Gastroesophageal sphincter (tissue), 4 donors: ENCODE measurements at regions not wholly inside any gene's neighbourhood (a gene's known extent, or its start where the extent isn't known, plus 50 kb on each side); places are given as distances from the start of the nearest gene placed in this dataset.

Experiments
- ATAC-seq: fragments of 150-250 bp; one replicate; pipeline ENCODE4 v1.9.1; 2016; ENCODE audit warnings: mild to moderate bottlenecking, moderate library complexity
- H3K27ac ChIP-seq, 4 donors: fragments of 200-600 bp; sonication (generic) in 3 of 4; 1 replicate in 3 of 4; 2 replicates in 1 of 4; pipeline ENCODE4 v1.5.1; 2016 to 2019
- H3K27me3 ChIP-seq: fragments of 200-600 bp; sonication (generic); one replicate; pipeline ENCODE4 v1.5.1; 2019
- H3K36me3 ChIP-seq, 2 donors: fragments of 200-600 bp; sonication (generic); one replicate each; pipeline ENCODE4 v1.5.1; 2019; ENCODE audit warnings: control low read depth in 1 of 2
- H3K4me1 ChIP-seq, 3 donors: fragments of 200-600 bp; sonication (generic); 1 replicate in 2 of 3; 2 replicates in 1 of 3; pipeline ENCODE4 v1.5.1; 2016 to 2019; ENCODE audit warnings: control low read depth in 2 of 3
- H3K4me3 ChIP-seq, 2 donors: fragments of 200-600 bp; sonication (generic); one replicate each; pipeline ENCODE4 v1.5.1; 2019; ENCODE audit warnings: mild to moderate bottlenecking in 1 of 2, moderate library complexity in 1 of 2
- H3K9me3 ChIP-seq, 3 donors: fragments of 200-600 bp; sonication (generic); one replicate each; pipeline ENCODE4 v1.5.1; 2017 to 2019; ENCODE audit warnings: control low read depth in 2 of 3
- EP300 ChIP-seq: sonication (generic); formaldehyde crosslinking; IDR thresholded peaks from one replicate; pipeline ENCODE4 v1.6.1; 2017; ENCODE audit warnings: antibody characterized with exemption, mild to moderate bottlenecking
- POLR2A ChIP-seq, 2 donors: fragments of 450-650 bp; IDR thresholded peaks; one replicate each; pipeline ENCODE4 v1.6.1; 2017; ENCODE audit warnings: antibody characterized with exemption in 2 of 2, mild to moderate bottlenecking in 2 of 2, moderate library complexity in 1 of 2
- POLR2AphosphoS5 ChIP-seq: sonication (generic); formaldehyde crosslinking; IDR thresholded peaks from one replicate; pipeline ENCODE4 v1.6.1; 2017; ENCODE audit warnings: antibody characterized with exemption
- WGBS, 2 donors: methylation state at CpG; one replicate each; pipeline ENCODE4 v1.1.5; 2018; ENCODE audit warnings: low coverage in 1 of 2; 5-methylcytosine and 5-hydroxymethylcytosine counted together
- TF ChIP-seq, protein P1 (sequence below), 4 experiments: fragments of 200-600 bp in 2 of 4; fragments of 450-650 bp in 2 of 4; sonication (generic) in 1 of 4; IDR thresholded peaks; one replicate each; pipeline ENCODE4 v1.5.1; 2017 to 2019; ENCODE audit warnings: antibody characterized with exemption in 4 of 4, mild to moderate bottlenecking in 2 of 4, moderate library complexity in 2 of 4

DNA sequence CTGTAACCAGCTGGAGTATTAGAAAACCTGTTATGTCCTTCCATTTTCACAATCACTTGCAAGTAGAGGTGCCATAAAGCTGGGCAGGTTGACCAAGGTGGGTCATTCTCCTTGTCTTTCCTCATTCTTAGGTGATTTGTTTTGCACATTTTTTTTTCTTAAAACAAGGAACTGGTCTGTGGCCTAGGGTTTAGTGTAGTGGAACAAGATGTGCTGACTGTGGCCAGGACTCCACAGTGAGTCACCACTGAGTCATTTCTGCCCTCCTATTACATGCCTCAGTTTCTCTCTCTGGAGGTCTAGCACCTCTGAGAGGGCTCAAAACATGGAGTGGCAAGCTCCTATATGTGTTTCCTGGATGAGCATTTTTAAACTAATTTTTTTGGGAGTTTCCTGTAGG is 355.9 kb downstream of the GPM6A start:
- no peak for TF ChIP-seq POLR2AphosphoS5
- no peak for TF ChIP-seq EP300
- TF ChIP-seq, protein P1, sequence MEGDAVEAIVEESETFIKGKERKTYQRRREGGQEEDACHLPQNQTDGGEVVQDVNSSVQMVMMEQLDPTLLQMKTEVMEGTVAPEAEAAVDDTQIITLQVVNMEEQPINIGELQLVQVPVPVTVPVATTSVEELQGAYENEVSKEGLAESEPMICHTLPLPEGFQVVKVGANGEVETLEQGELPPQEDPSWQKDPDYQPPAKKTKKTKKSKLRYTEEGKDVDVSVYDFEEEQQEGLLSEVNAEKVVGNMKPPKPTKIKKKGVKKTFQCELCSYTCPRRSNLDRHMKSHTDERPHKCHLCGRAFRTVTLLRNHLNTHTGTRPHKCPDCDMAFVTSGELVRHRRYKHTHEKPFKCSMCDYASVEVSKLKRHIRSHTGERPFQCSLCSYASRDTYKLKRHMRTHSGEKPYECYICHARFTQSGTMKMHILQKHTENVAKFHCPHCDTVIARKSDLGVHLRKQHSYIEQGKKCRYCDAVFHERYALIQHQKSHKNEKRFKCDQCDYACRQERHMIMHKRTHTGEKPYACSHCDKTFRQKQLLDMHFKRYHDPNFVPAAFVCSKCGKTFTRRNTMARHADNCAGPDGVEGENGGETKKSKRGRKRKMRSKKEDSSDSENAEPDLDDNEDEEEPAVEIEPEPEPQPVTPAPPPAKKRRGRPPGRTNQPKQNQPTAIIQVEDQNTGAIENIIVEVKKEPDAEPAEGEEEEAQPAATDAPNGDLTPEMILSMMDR (IDR thresholded peaks at IDR 0.05), result no peak
- TF ChIP-seq POLR2A (IDR thresholded peaks at IDR 0.05), result no peak
- no peaks in the 10 kb centered on the region for H3K27me3 ChIP-seq

DNA sequence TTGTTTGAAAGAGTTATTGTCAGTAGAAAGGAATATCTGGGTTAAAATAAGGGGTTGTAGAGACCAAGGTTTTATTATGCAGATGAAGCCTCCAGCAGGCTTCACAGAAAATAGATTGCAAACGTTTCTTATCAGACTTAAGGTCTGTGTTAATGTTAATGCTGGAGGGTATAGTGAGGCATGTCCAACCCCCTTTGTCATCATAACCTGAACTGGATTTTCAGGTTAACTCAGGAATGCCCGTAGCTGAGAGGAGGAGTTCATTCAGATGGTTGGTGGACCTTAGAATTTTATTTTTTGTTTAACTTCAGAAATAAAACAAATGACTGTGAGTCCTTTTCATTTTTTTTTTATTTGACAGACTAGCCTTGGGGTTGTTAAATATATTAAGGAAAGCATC is 354.1 kb downstream of the GPM6A start:
- H3K27ac ChIP-seq, result no peak overlapping the region
- H3K36me3 ChIP-seq, result no peaks in the 10 kb centered on the region
- no peaks in the 10 kb centered on the region for H3K27me3 ChIP-seq
- no peaks in the 10 kb centered on the region for H3K4me1 ChIP-seq
- WGBS, 2 donors, result 39 to 57% methylated on average over 2 of the region's 2 CpGs
- H3K4me3 ChIP-seq, result no peak overlapping the region
- peaks cover 0 to 8% (median 0%) of the 10 kb centered on the region in 3 donors for H3K9me3 ChIP-seq
- ATAC-seq, result no peak
- TF ChIP-seq, protein P1 (IDR thresholded peaks at IDR 0.05), result no peak

More for the DNA sequence above, 355.9 kb downstream of the GPM6A start:
- H3K9me3 ChIP-seq, result peaks cover 0 to 8% (median 0%) of the 10 kb centered on the region in 3 donors
- H3K4me1 ChIP-seq, result no peaks in the 10 kb centered on the region
- H3K27ac ChIP-seq, result no peak overlapping the region
- H3K4me3 ChIP-seq, result no peak overlapping the region
- no peaks in the 10 kb centered on the region for H3K36me3 ChIP-seq
- ATAC-seq, result no peak

DNA sequence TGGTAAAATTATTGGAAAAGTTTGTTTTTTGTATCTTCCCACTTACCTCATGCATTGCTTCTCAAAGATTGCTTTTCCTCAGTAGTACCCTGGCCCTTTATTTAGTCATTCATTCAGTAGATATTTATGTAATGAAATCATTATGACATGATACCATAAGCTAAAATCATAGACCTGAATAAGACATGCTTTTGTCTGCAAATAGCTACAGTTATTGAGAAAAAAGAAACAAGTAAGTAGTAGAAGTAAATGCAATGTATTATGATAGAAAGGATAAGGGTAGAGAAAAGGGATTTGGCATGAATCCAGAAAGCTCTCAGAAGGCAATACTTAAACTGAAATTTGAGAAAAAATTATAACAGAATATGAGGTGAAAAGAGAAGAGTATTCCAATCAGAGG is 352.5 kb downstream of the GPM6A start:
- H3K27me3 ChIP-seq, result no peaks in the 10 kb centered on the region
- ATAC-seq, result no peak
- no peak overlapping the region for H3K27ac ChIP-seq
- no peaks in the 10 kb centered on the region for H3K36me3 ChIP-seq
- H3K9me3 ChIP-seq, result peaks cover 0 to 8% (median 0%) of the 10 kb centered on the region in 3 donors
- H3K4me3 ChIP-seq, result no peak overlapping the region
- TF ChIP-seq POLR2AphosphoS5, result no peak
- H3K4me1 ChIP-seq, result no peaks in the 10 kb centered on the region

DNA sequence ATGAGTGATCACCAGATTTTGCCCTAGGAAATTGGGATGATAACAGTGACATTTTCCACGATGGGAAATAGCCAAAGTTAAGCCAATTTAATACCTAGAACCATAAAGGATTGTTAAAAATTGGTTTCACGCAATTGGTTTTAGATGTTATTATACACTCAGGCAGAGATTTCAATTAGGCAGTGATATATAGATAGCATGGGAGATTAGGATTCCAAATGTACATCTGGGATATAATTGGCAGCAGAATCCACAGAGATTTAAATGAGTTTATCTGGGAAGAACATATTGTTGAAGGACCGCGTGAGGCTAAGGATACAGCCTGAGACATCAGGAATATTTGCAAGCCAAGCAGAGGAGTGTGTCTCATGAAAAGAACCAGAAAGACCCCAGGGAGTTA is 351.6 kb downstream of the GPM6A start:
- H3K4me1 ChIP-seq, result no peaks in the 10 kb centered on the region
- peaks cover 0 to 2% (median 0%) of the 10 kb centered on the region in 3 donors for H3K9me3 ChIP-seq
- H3K27me3 ChIP-seq, result no peaks in the 10 kb centered on the region
- no peak overlapping the region for H3K4me3 ChIP-seq
- ATAC-seq, result no peak
- TF ChIP-seq POLR2AphosphoS5, result no peak
- no peak for TF ChIP-seq EP300
- no peak for TF ChIP-seq POLR2A (IDR thresholded peaks at IDR 0.05)
- TF ChIP-seq, protein P1 (IDR thresholded peaks at IDR 0.05), result no peak
- no peak overlapping the region for H3K27ac ChIP-seq
- H3K36me3 ChIP-seq, result no peaks in the 10 kb centered on the region
- 67 to 80% methylated on average over 4 of the region's 4 CpGs for WGBS, 2 donors

DNA sequence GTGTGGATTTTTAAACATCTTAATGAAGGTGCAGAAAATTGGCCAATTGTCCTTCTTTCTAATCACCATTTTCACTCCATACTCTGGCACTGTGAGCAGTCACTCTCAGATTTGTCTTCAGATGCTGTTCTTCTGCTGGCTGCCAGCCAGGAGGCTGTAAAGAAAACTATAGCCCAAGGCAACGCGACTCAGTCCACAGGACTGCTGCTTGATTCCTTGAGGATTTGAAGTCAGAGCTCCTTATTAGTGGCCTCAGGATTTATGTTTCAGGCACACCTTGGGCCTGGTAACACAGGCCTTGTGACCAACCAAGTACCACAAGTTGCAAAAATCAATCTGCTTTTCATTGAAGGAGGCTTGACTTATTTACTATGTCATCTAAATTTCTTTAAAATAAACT is 342.6 kb downstream of the GPM6A start:
- Histone ChIP-seq H3K9me3 (no peaks in the 10 kb centered on the region), H3K4me1 (no peaks in the 10 kb centered on the region), H3K27me3 (no peaks in the 10 kb centered on the region), H3K36me3 (no peaks in the 10 kb centered on the region), H3K4me3 (no peak overlapping the region), H3K27ac (no peak overlapping the region)
- WGBS, 2 donors, result 13 to 17% methylated on average over 2 of the region's 2 CpGs
- ATAC-seq, result no peak
- TF ChIP-seq, protein P1 (IDR thresholded peaks at IDR 0.05), result no peak
- TF ChIP-seq POLR2AphosphoS5 (no peak), EP300 (no peak), POLR2A (IDR thresholded peaks at IDR 0.05) (no peak)

DNA sequence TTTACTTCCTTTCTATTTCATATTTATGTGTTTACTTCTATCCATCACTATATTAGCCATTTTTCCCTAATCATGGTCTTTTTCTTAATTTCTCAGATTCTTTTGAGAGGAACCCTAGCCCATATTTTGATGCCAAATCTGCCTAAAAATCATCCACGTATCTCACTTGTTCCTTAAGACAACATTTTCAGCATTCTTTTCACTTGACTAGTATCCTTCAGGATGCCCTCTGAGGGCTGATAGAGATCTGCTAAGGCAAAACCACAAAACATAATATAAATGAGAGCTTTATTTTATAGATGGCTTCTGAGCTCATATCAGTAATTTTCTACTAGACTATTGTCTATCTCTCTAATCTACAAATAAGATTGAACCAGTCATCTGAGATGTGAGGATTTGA is 341.9 kb downstream of the GPM6A start:
- Histone ChIP-seq H3K27me3 (no peaks in the 10 kb centered on the region), H3K36me3 (no peaks in the 10 kb centered on the region), H3K27ac (no peak overlapping the region), H3K9me3 (no peaks in the 10 kb centered on the region), H3K4me1 (no peaks in the 10 kb centered on the region), H3K4me3 (no peak overlapping the region)
- no peak for ATAC-seq
- 45 to 69% methylated on average over 1 of the region's 1 CpG for WGBS, 2 donors
- TF ChIP-seq EP300 (no peak), POLR2A (IDR thresholded peaks at IDR 0.05) (no peak), POLR2AphosphoS5 (no peak)
- TF ChIP-seq, protein P1 (IDR thresholded peaks at IDR 0.05), result no peak
